ENCODE measurements at regions not wholly inside any gene's neighbourhood (a gene's known extent, or its start where the extent isn't known, plus 50 kb on each side); places are given as distances from the start of the nearest gene placed in this dataset.
A peak's percentile ranks its signal among the peaks of the same experiment; 100 is the strongest.

GRCh38 chr12:92196368-92196767 lies 50.7 kb upstream of the BTG1 start:
- WGBS (ENCODE audit: insufficient coverage, insufficient replicate concordance, low lambda C conversion rate, missing lambda C conversion rate), result 100% methylated on average over 1 of the region's 1 CpG
- H4K20me1 ChIP-seq (ENCODE audit: control insufficient read depth, insufficient read depth), result no peaks in the 10 kb centered on the region
- ChIA-PET POLR2A (no interaction called here), SMC1A (ENCODE audit: uncharacterized antibody, unreplicated experiment) (interaction anchor here (0.5 to 1.5 kb wide), 5 partner anchors 17 to 249 kb away, joined by 3 to 4 read pairs (median 3); no protein-coding TSS in a partner anchor), CTCF (interaction anchor here (1.3 kb wide), 1 partner anchor 190 kb away, joined by 3 read pairs; no protein-coding TSS in a partner anchor), RAD21 (ENCODE audit: unreplicated experiment) (interaction anchor here (1.2 to 1.6 kb wide), 2 partner anchors 24 to 47 kb away, joined by 3 to 4 read pairs; no protein-coding TSS in a partner anchor)
- H3K4me2 ChIP-seq (ENCODE audit: control insufficient read depth, insufficient read depth), result no peak overlapping the region
- no peaks in the 10 kb centered on the region for H3K79me2 ChIP-seq (ENCODE audit: control insufficient read depth, insufficient read depth, low read length)
- no peaks in the 10 kb centered on the region for H3K27me3 ChIP-seq (replicated peaks in 1 of 2; ENCODE audit: control insufficient read depth in 2 of 2, insufficient read depth in 2 of 2, low read length in 1 of 2)
- H3K36me3 ChIP-seq (ENCODE audit: control insufficient read depth in 2 of 2, insufficient read depth in 2 of 2, low read length in 1 of 2), result no peaks in the 10 kb centered on the region
- no TSS peak for BruUV-seq (replicated peaks)
- no peak overlapping the region for H3K4me3 ChIP-seq
- in situ Hi-C loops (cut with MboI), result no loop called here
- H3K9ac ChIP-seq (ENCODE audit: control insufficient read depth, insufficient read depth, low read length), result no peak overlapping the region
- H3K9me3 ChIP-seq (replicated peaks; ENCODE audit: control insufficient read depth, insufficient read depth, low read length), result peaks cover 3% of the 10 kb centered on the region; the same call in 2 of the 3 replicates
- H2AFZ ChIP-seq (ENCODE audit: control insufficient read depth, low read depth, low read length), result no peak overlapping the region
- DNase-seq (ENCODE audit: low read depth, low spot score) (no peak), ATAC-seq (no peak), FAIRE-seq (no peak)
- no peaks in the 10 kb centered on the region; the same call in 1 of the 2 replicates for H3K4me1 ChIP-seq (ENCODE audit: control insufficient read depth, insufficient read depth, low read length)
- TF ChIP-seq REST (IDR thresholded peaks at IDR 0.05; ENCODE audit: low read depth, low read length) (no peak), CBX5 (IDR thresholded peaks at IDR 0.05; ENCODE audit: low read depth) (peak; percentile 85; the same call in 1 of the 2 replicates)
- H3K27ac ChIP-seq (ENCODE audit: control insufficient read depth, insufficient read depth), result no peak overlapping the region
- intact Hi-C loops (cut with micrococcal nuclease; ENCODE audit: unreplicated experiment), result no loop called here

Measured in GM12878 (cell line).